ENCODE measurements at regions not wholly inside any gene's neighbourhood (a gene's known extent, or its start where the extent isn't known, plus 50 kb on each side); places are given as distances from the start of the nearest gene placed in this dataset.

DNA sequence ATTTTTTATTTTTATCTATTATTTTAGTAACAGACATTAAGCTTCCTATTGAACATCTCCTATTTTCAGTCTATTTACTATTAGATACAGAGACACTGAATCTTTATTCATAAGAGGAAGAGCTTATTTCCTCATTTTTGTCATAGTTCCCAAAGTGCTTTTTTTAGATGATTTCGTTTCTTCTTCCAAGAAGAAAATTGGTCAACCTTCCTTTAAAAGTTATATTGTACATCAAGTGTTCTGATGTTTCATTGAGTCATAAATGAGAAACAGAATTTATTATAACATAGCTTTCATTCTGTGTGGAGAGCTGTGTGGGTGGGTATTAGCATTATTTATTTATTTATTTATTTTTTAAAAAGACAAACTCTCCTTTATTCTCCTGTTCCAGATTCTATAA lies 50.6 kb upstream of the BACH1 start:
- no peak for TF ChIP-seq POLR2A (IDR thresholded peaks at IDR 0.05)
- TF ChIP-seq, protein P1, sequence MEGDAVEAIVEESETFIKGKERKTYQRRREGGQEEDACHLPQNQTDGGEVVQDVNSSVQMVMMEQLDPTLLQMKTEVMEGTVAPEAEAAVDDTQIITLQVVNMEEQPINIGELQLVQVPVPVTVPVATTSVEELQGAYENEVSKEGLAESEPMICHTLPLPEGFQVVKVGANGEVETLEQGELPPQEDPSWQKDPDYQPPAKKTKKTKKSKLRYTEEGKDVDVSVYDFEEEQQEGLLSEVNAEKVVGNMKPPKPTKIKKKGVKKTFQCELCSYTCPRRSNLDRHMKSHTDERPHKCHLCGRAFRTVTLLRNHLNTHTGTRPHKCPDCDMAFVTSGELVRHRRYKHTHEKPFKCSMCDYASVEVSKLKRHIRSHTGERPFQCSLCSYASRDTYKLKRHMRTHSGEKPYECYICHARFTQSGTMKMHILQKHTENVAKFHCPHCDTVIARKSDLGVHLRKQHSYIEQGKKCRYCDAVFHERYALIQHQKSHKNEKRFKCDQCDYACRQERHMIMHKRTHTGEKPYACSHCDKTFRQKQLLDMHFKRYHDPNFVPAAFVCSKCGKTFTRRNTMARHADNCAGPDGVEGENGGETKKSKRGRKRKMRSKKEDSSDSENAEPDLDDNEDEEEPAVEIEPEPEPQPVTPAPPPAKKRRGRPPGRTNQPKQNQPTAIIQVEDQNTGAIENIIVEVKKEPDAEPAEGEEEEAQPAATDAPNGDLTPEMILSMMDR (IDR thresholded peaks at IDR 0.05) = no peak
- TF ChIP-seq EP300 (IDR thresholded peaks at IDR 0.05) = no peak
